Activated CD4-positive, alpha-beta memory T cell treated with anti-CD3 and anti-CD28 coated beads, Interleukin-2, amount 10 ng/mL, durations not matched to agents 7 days and 5 days (primary cell): ENCODE measurements at regions not wholly inside any gene's neighbourhood (a gene's known extent, or its start where the extent isn't known, plus 50 kb on each side); places are given as distances from the start of the nearest gene placed in this dataset.

Experiments
- CTCF ChIA-PET: fragments of 350-600 bp; sonication (Branson Sonifier 250); formaldehyde crosslinking; loops from one replicate; lab custom pipeline; 2021; ENCODE audit warnings: antibody characterized with exemption, inconsistent platforms; lab: Charles Lee
- POLR2A ChIA-PET: fragments of 350-600 bp; sonication (Branson Sonifier 250); formaldehyde crosslinking; loops from one replicate; lab custom pipeline; 2021; ENCODE audit warnings: antibody characterized with exemption; lab: Charles Lee
- DNase-seq: peaks from one replicate; pipeline ENCODE4 v3.0.0-alpha.2; 2020
- H3K27ac Mint-ChIP-seq: one replicate; pipeline ENCODE4 v1.8.0; 2021; ENCODE audit warnings: mild to moderate bottlenecking, mixed read lengths
- H3K27me3 Mint-ChIP-seq: one replicate; pipeline ENCODE4 v1.8.0; 2021; ENCODE audit warnings: mixed read lengths
- H3K36me3 Mint-ChIP-seq: one replicate; pipeline ENCODE4 v1.8.0; 2021; ENCODE audit warnings: low read depth, mixed read lengths
- H3K4me1 Mint-ChIP-seq: one replicate; pipeline ENCODE4 v1.8.0; 2021; ENCODE audit warnings: mixed read lengths
- H3K4me3 Mint-ChIP-seq: one replicate; pipeline ENCODE4 v1.8.0; 2021; ENCODE audit warnings: mild to moderate bottlenecking, mixed read lengths
- H3K9me3 Mint-ChIP-seq: one replicate; pipeline ENCODE4 v1.8.0; 2021; ENCODE audit warnings: mixed read lengths

DNA sequence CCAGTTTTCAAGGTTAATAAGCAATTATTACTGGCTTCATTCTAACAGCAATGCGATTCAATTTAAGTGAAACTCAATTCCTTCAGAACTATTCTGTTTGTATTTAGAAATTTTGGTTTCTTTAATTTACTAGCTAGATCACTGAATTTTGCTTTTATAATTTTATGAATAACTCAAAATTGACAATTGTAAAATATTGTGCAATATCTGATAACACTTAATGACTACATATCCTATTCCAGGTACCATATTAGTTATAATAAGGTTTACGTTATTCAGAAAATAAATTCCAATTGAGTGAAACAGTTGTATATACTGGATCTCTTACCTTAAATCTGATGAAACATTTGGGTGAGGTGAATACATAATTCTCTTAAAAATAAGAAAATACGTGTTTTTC lies 1348.3 kb upstream of the CDH6 start:
- no peak overlapping the region for H3K4me3 Mint-ChIP-seq
- no peaks in the 10 kb centered on the region for H3K36me3 Mint-ChIP-seq
- H3K27ac Mint-ChIP-seq = no peak overlapping the region
- no peaks in the 10 kb centered on the region for H3K27me3 Mint-ChIP-seq
- CTCF ChIA-PET = no interaction called here
- H3K9me3 Mint-ChIP-seq = peaks cover 11% of the 10 kb centered on the region
- DNase-seq = no peak
- POLR2A ChIA-PET = no interaction called here
- no peaks in the 10 kb centered on the region for H3K4me1 Mint-ChIP-seq

- no peaks in the 10 kb centered on the region for H3K36me3 Mint-ChIP-seq
- peaks cover 5% of the 10 kb centered on the region for H3K9me3 Mint-ChIP-seq
- H3K4me1 Mint-ChIP-seq = no peaks in the 10 kb centered on the region
- no peak for DNase-seq
- CTCF ChIA-PET = no interaction called here
- POLR2A ChIA-PET = no interaction called here
- no peaks in the 10 kb centered on the region for H3K27me3 Mint-ChIP-seq
- H3K4me3 Mint-ChIP-seq = no peak overlapping the region
- no peak overlapping the region for H3K27ac Mint-ChIP-seq
Measured at GRCh38 chr5:29833394-29833793, 1360.1 kb upstream of the CDH6 start.

DNA sequence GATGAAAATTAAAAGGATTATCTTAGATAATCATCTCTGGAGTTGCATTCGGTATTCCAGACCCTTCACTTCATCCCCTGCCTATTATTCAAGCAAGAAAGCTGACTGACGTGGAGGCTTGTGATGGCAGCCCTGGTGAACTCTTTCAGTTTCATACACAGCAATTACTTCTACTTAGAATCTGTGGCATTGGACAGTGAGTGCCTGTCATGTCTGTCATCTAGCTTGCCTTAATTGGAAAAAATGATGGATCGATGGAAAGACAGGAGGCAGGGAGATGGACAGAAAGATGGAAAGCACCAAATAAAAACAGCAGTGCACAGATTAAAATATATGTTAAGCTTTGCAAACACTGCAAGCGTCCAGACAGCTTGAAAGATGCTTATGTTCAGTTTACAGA lies 1371.0 kb upstream of the CDH6 start:
- no peak overlapping the region for H3K4me3 Mint-ChIP-seq
- POLR2A ChIA-PET = no interaction called here
- H3K9me3 Mint-ChIP-seq = peaks cover 9% of the 10 kb centered on the region
- DNase-seq = no peak
- H3K4me1 Mint-ChIP-seq = no peaks in the 10 kb centered on the region
- no peaks in the 10 kb centered on the region for H3K27me3 Mint-ChIP-seq
- CTCF ChIA-PET = no interaction called here
- no peak overlapping the region for H3K27ac Mint-ChIP-seq
- H3K36me3 Mint-ChIP-seq = no peaks in the 10 kb centered on the region

DNA sequence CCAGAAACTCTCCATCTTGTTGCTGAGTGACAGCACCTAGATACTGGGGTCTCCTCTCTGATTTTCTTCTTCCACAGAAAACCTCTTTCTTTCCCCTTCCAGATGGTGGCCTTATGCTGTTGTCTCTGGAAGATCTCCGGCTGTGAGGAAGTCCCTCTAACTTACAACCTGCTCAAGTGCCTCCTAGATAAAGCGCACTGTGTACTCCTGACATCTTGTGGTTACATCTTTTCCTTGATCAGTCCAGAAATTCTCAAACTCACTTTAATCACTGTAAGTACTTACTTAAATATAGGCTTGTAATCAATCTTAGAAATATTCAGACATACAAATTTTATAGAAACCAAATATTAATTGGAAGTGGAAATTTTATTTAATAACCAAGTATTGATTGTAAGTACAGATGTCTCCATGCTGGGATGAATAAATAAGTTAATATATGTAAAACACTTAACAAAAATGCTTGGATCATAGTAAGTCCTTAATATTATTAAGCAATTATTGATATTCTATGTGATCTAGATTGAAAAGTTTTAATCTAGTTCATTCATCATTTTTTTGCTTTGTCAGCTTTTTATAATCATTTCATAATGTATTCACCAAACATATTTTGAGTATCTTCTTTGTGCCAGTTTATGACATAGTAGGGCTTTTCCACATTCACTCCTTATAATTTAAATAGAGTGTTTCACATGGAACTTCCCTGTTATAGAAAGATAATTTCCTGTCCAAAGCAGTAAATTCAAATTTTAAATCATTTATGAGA lies 1381.4 kb upstream of the CDH6 start:
- H3K4me1 Mint-ChIP-seq = no peaks in the 10 kb centered on the region
- no peak for DNase-seq
- H3K27ac Mint-ChIP-seq = no peak overlapping the region
- no peaks in the 10 kb centered on the region for H3K27me3 Mint-ChIP-seq
- POLR2A ChIA-PET = no interaction called here
- H3K9me3 Mint-ChIP-seq = peaks cover 7% of the 10 kb centered on the region
- no peak overlapping the region for H3K4me3 Mint-ChIP-seq
- H3K36me3 Mint-ChIP-seq = no peaks in the 10 kb centered on the region
- CTCF ChIA-PET = no interaction called here

- H3K27me3 Mint-ChIP-seq = no peaks in the 10 kb centered on the region
- H3K36me3 Mint-ChIP-seq = no peaks in the 10 kb centered on the region
- H3K27ac Mint-ChIP-seq = no peak overlapping the region
- no peak for DNase-seq
- H3K4me1 Mint-ChIP-seq = no peaks in the 10 kb centered on the region
- CTCF ChIA-PET = no interaction called here
- no peak overlapping the region for H3K4me3 Mint-ChIP-seq
- POLR2A ChIA-PET = no interaction called here
- peaks cover 7% of the 10 kb centered on the region for H3K9me3 Mint-ChIP-seq
Measured at GRCh38 chr5:29805804-29806203, 1387.7 kb upstream of the CDH6 start.

DNA sequence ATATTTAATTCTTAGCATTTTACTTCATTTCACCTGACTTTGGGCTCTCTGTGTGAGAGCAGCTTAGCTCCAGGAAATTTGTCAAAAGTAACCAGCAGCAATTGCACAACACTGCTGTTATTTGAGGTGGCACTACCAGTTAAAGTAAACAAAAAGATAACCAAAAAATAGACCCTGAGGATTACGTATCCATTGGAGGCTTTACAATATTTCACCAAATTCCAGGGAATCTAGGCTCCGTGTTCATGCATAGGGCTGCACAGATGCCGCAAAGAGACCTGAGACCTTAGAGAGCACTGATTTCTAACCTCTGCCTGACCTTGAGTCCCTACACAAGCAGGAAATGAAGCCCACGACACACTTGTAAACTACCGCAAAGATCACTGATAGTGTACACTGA lies 1392.7 kb upstream of the CDH6 start:
- H3K4me1 Mint-ChIP-seq = no peaks in the 10 kb centered on the region

DNA sequence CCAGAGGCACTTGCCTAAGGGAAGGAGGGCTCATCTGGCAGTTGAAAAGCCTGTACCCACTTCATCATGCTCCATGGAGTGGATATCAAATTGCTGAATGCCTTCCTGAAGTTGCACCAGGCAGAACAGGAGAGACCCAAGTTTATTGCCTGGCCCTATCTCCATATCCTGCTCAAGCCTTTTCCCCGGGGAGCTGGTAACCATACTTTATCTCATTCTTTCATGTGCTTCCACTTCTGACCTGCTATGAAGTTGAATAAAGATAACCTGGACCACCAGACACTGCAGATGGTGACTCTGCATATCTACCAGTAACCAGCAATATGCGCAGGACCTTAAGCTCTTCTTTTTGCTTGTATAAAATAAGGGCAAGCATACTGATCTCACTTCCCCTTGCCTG lies 1397.5 kb upstream of the CDH6 start:
- no peak for DNase-seq
- Mint-ChIP-seq H3K27ac (no peak overlapping the region), H3K4me3 (no peak overlapping the region), H3K9me3 (no peaks in the 10 kb centered on the region), H3K36me3 (no peaks in the 10 kb centered on the region), H3K4me1 (no peaks in the 10 kb centered on the region), H3K27me3 (no peaks in the 10 kb centered on the region)
- POLR2A ChIA-PET = no interaction called here
- CTCF ChIA-PET = no interaction called here

More for the DNA sequence above, 1392.7 kb upstream of the CDH6 start:
- H3K36me3 Mint-ChIP-seq = no peaks in the 10 kb centered on the region
- H3K4me3 Mint-ChIP-seq = no peak overlapping the region
- no peaks in the 10 kb centered on the region for H3K27me3 Mint-ChIP-seq
- no peak overlapping the region for H3K27ac Mint-ChIP-seq
- ChIA-PET CTCF (no interaction called here), POLR2A (no interaction called here)
- H3K9me3 Mint-ChIP-seq = peaks cover 2% of the 10 kb centered on the region
- DNase-seq = no peak

- ChIA-PET POLR2A (no interaction called here), CTCF (no interaction called here)
- Mint-ChIP-seq H3K27me3 (no peaks in the 10 kb centered on the region), H3K4me3 (no peak overlapping the region), H3K27ac (no peak overlapping the region), H3K9me3 (no peaks in the 10 kb centered on the region), H3K4me1 (no peaks in the 10 kb centered on the region), H3K36me3 (no peaks in the 10 kb centered on the region)
- DNase-seq = no peak
Measured at GRCh38 chr5:29795096-29795652, 1398.3 kb upstream of the CDH6 start.

- Mint-ChIP-seq H3K27ac (no peak overlapping the region), H3K9me3 (peaks cover 2% of the 10 kb centered on the region), H3K36me3 (no peaks in the 10 kb centered on the region), H3K4me1 (no peaks in the 10 kb centered on the region), H3K4me3 (no peak overlapping the region), H3K27me3 (no peaks in the 10 kb centered on the region)
- ChIA-PET CTCF (no interaction called here), POLR2A (no interaction called here)
- no peak for DNase-seq
Measured at GRCh38 chr5:29794141-29794787, 1399.2 kb upstream of the CDH6 start.

DNA sequence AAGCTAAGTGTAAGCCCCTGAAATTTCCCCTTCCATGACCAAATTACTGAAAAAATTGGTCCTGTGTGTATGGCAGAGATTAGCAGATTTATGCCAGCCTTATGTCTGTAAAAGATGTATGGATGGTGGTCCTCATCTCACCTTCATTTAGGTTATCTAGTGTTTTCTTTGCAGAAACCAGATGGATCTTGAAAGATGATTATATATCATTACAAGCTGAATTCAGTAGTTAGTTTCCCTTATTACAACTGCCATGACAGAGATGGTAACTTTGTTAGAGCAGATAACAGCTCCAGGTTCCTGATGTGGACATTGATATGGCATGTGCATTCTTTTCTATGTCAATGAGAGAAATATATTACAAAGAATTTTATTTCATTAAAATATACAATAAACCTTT lies 1403.2 kb upstream of the CDH6 start:
- H3K4me1 Mint-ChIP-seq = no peaks in the 10 kb centered on the region
- H3K36me3 Mint-ChIP-seq = no peaks in the 10 kb centered on the region
- no peak for DNase-seq
- no peak overlapping the region for H3K27ac Mint-ChIP-seq
- H3K27me3 Mint-ChIP-seq = no peaks in the 10 kb centered on the region
- CTCF ChIA-PET = no interaction called here
- H3K9me3 Mint-ChIP-seq = peaks cover 16% of the 10 kb centered on the region
- no peak overlapping the region for H3K4me3 Mint-ChIP-seq
- POLR2A ChIA-PET = no interaction called here

DNA sequence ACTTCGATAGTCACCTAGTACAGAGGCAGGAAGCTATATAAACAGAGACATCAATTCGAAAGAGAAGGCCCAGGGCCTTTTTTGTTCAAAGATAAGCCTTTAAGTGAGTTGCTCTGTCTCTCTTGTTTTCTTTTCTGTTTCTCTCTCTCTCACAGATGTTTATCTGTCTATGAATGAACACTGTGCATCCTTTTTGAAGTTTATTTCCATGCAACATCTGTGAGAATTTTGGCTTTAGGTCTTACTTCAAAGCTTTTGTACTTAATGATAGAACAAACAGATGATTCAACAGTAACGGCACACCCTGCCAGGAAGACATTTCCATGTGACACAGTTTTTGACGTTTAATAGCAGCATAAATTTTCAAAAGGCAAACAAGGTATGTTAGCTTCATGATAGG lies 1413.1 kb upstream of the CDH6 start:
- Mint-ChIP-seq H3K27ac (no peak overlapping the region), H3K4me3 (no peak overlapping the region), H3K4me1 (no peaks in the 10 kb centered on the region), H3K36me3 (no peaks in the 10 kb centered on the region), H3K9me3 (peaks cover 8% of the 10 kb centered on the region), H3K27me3 (no peaks in the 10 kb centered on the region)
- no peak for DNase-seq
- POLR2A ChIA-PET = no interaction called here
- CTCF ChIA-PET = no interaction called here

DNA sequence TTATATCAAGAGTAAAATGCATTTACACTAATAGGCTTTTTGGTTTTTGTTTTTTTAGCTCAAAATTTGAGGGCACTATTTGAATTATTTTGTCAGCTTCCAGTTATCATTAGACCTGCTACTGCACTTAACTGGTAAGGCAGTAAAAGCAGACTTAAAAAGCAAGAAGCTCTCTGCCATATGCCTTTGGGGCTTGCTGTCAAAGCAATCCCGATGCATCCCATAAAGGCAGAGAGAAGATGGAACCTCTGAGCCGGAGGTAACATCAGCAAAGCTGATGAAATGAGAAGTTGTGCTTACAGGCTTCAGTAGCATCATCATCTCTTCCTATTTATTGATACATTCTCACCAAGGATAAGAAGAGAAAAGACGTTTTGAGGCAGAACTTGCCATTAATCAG lies 1414.3 kb upstream of the CDH6 start:
- H3K36me3 Mint-ChIP-seq = no peaks in the 10 kb centered on the region
- peaks cover 4% of the 10 kb centered on the region for H3K9me3 Mint-ChIP-seq

GRCh38 chr5:29777373-29777772 lies 1416.1 kb upstream of the CDH6 start:
- Mint-ChIP-seq H3K4me1 (no peaks in the 10 kb centered on the region), H3K4me3 (no peak overlapping the region), H3K36me3 (no peaks in the 10 kb centered on the region), H3K9me3 (peaks cover 10% of the 10 kb centered on the region), H3K27ac (no peak overlapping the region), H3K27me3 (no peaks in the 10 kb centered on the region)
- no peak for DNase-seq
- ChIA-PET POLR2A (no interaction called here), CTCF (no interaction called here)

More for the DNA sequence above, 1414.3 kb upstream of the CDH6 start:
- Mint-ChIP-seq H3K4me1 (no peaks in the 10 kb centered on the region), H3K27ac (no peak overlapping the region), H3K4me3 (no peak overlapping the region), H3K27me3 (no peaks in the 10 kb centered on the region)
- POLR2A ChIA-PET = no interaction called here
- no peak for DNase-seq
- CTCF ChIA-PET = no interaction called here

DNA sequence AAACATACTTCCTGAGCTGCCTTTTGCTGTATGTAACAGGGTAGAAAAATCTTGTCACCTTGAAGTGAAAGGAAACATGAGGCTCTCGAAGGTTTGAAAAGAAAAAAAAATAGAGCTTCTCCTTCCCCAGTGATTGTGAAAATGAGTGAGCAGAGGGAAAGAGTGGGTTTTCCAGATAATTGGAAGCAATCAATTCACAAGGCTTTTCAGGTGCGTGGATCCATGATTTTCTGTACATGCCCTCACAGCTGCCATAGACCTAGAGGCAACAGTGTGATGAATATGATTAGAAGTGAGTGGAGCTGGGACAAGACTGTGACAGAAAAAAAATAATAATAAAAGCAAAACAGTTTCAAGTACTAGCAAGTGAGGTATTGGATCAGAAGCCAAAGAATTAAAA lies 1422.5 kb upstream of the CDH6 start:
- Mint-ChIP-seq H3K4me3 (no peak overlapping the region), H3K9me3 (peaks cover 15% of the 10 kb centered on the region), H3K4me1 (no peaks in the 10 kb centered on the region), H3K36me3 (no peaks in the 10 kb centered on the region), H3K27me3 (no peaks in the 10 kb centered on the region), H3K27ac (no peak overlapping the region)
- ChIA-PET POLR2A (no interaction called here), CTCF (no interaction called here)
- no peak for DNase-seq
